AG10803 (cell line): ENCODE measurements at regions not wholly inside any gene's neighbourhood (a gene's known extent, or its start where the extent isn't known, plus 50 kb on each side); places are given as distances from the start of the nearest gene placed in this dataset.

ENCODE experiments used
- DNase-seq: peaks from one replicate; pipeline ENCODE4 v3.0.0; 2010; ENCODE audit warnings: low read depth
- H3K4me3 ChIP-seq: 2 replicates; pipeline ENCODE4 v1.5.1; 2011; ENCODE audit warnings: mild to moderate bottlenecking, low read length, control low read depth
- TF ChIP-seq, protein P1 (sequence below): conservative IDR thresholded peaks from 2 replicates; pipeline ENCODE4 v1.5.1; 2011; ENCODE audit warnings: mild to moderate bottlenecking, low read length, control low read depth, inconsistent platforms

DNA sequence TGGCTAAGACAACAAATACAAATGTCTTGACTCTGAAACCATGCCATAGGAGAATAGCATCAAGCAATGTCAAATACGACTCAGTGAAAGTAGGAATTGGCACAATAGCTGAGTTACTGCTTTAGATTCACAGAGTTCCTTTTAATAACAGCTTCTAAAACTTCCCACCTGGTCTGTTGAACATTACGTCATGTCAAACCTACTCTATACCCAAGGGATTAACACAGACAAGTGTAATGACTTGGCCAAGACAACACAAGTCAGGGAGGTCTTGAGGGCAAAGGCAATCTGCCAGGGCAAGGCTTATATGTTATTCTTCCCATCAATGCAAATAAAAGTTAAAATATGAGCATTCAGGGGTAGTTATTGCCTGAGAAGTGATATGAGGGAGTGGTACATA is 265.1 kb upstream of the PRDM1 start:
- TF ChIP-seq, protein P1, sequence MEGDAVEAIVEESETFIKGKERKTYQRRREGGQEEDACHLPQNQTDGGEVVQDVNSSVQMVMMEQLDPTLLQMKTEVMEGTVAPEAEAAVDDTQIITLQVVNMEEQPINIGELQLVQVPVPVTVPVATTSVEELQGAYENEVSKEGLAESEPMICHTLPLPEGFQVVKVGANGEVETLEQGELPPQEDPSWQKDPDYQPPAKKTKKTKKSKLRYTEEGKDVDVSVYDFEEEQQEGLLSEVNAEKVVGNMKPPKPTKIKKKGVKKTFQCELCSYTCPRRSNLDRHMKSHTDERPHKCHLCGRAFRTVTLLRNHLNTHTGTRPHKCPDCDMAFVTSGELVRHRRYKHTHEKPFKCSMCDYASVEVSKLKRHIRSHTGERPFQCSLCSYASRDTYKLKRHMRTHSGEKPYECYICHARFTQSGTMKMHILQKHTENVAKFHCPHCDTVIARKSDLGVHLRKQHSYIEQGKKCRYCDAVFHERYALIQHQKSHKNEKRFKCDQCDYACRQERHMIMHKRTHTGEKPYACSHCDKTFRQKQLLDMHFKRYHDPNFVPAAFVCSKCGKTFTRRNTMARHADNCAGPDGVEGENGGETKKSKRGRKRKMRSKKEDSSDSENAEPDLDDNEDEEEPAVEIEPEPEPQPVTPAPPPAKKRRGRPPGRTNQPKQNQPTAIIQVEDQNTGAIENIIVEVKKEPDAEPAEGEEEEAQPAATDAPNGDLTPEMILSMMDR, result no peak
- no peak for DNase-seq
- no peak overlapping the region for H3K4me3 ChIP-seq

DNA sequence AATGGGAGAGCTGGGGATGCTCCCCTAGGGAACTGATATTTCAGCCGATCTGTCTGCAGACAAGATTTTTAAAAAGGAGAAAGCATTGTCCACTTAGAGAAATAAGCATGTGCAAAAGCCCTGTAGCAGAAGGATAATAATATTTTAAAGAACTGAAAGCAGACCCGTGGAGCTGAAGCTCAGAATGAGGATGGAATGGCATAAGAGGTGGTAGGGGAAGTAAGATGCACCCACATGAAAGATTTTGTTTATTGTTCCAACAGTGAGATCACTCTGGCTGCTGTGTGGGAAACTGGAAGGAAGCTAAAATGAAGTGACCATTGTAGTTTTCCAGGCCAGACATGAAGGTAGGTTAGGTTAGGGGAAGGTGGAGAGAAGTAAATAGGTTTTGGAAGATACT is 266.4 kb upstream of the PRDM1 start:
- TF ChIP-seq, protein P1, result no peak
- DNase-seq, result no peak
- H3K4me3 ChIP-seq, result no peak overlapping the region

GRCh38 chr6:105818505-105818904 is 267.6 kb upstream of the PRDM1 start:
- no peak for DNase-seq
- no peak overlapping the region for H3K4me3 ChIP-seq
- TF ChIP-seq, protein P1, result no peak

DNA sequence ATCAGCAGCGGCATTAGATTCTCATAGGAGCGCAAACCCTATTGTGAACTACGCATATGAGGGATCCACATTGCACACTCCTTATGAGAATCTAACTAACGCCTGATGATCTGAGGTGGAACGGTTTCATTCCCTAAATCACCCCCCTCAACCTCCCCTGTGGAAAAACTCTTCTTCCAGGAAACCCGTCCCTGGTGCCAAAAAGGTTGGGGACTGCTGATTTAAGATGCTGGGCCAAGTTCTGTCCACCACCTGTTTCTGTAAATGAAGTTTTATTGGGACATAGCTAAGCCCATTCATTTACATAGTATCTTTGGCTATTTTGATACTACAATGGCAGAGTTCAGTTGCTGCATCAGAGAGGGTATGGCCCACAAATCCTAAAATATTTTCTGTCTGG is 268.2 kb upstream of the PRDM1 start:
- no peak overlapping the region for H3K4me3 ChIP-seq
- TF ChIP-seq, protein P1, result no peak
- DNase-seq, result no peak

GRCh38 chr6:105817370-105817769 is 268.8 kb upstream of the PRDM1 start:
- TF ChIP-seq, protein P1, result no peak
- H3K4me3 ChIP-seq, result no peak overlapping the region
- DNase-seq, result no peak

DNA sequence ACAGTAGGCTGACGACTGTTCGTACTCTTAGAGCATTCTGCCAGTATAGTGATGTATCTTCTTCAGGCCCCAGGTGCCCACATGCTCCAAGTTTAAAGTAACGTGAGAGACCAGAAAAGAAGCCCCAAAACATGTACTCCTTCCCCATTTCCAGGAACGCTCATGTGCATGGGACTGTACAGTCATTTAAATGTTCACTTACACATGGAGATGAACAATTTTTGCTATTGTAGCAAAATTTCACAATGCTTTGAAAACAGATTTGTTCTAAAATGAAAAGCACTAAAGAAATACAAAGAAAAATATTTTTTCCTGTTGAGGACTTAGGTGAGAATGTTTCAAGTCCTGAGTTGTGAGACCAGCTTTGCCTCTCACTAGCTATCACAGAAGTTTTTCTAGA is 269.3 kb upstream of the PRDM1 start:
- no peak for DNase-seq
- TF ChIP-seq, protein P1, result no peak
- no peak overlapping the region for H3K4me3 ChIP-seq

- TF ChIP-seq, protein P1, result no peak
- H3K4me3 ChIP-seq, result no peak overlapping the region
- DNase-seq, result no peak
These were observed 270.2 kb upstream of the PRDM1 start for GRCh38 chr6:105815661-105816555.
